Esophagus squamous epithelium (tissue), 5 donors: ENCODE measurements at regions not wholly inside any gene's neighbourhood (a gene's known extent, or its start where the extent isn't known, plus 50 kb on each side); places are given as distances from the start of the nearest gene placed in this dataset.

ENCODE experiments used
- DNase-seq: peaks from one replicate; lab custom pipeline; 2025; lab: John Stamatoyannopoulos, UW
- H3K27ac ChIP-seq, 4 donors: fragments of 200-600 bp; sonication (generic); one replicate each; pipeline ENCODE4 v1.5.1; 2016 to 2019; ENCODE audit warnings: mild to moderate bottlenecking in 1 of 4
- H3K27me3 ChIP-seq, 4 donors: fragments of 200-600 bp; sonication (generic); 1 replicate in 3 of 4; 2 replicates in 1 of 4; pipeline versions ENCODE4 v1.5.1 to v1.6.0; 2017 to 2021; ENCODE audit warnings: antibody characterized with exemption in 1 of 4
- H3K36me3 ChIP-seq, 3 donors: fragments of 200-600 bp; sonication (generic); one replicate each; pipeline ENCODE4 v1.5.1; 2016 to 2019
- H3K4me1 ChIP-seq, 3 donors: fragments of 200-600 bp; sonication (generic); one replicate each; pipeline ENCODE4 v1.5.1; 2017 to 2019
- H3K4me3 ChIP-seq, 4 donors: fragments of 200-600 bp; sonication (generic); 1 replicate in 3 of 4; 2 replicates in 1 of 4; pipeline ENCODE4 v1.5.1; 2016 to 2019; ENCODE audit warnings: mild to moderate bottlenecking in 2 of 4, moderate library complexity in 1 of 4
- H3K9me3 ChIP-seq, 3 donors: fragments of 200-600 bp; sonication (generic); one replicate each; pipeline ENCODE4 v1.5.1; 2016 to 2019
- POLR2A ChIP-seq, 4 donors: fragments of 450-650 bp; IDR thresholded peaks; one replicate each; pipeline ENCODE4 v1.6.1; 2017; ENCODE audit warnings: antibody characterized with exemption in 4 of 4, mild to moderate bottlenecking in 4 of 4, moderate library complexity in 3 of 4
- WGBS, 2 donors: methylation state at CpG; one replicate each; pipeline ENCODE4 v1.1.5; 2018; 5-methylcytosine and 5-hydroxymethylcytosine counted together
- intact Hi-C: fragments of 100-400 bp; cut with DNase I; formaldehyde crosslinking; loops from one replicate; pipeline ENCODE4 v1.15.0; 2022
- TF ChIP-seq, protein P1 (sequence below), 6 experiments: fragments of 450-650 bp in 4 of 6; fragments of 200-600 bp in 2 of 6; sonication (generic) in 2 of 6; IDR thresholded peaks; one replicate each; pipeline ENCODE4 v1.5.1; 2016 to 2019; ENCODE audit warnings: antibody characterized with exemption in 6 of 6, mild to moderate bottlenecking in 4 of 6, moderate library complexity in 4 of 6
- donor health status: DM: yes; HTN: yes; CAD: no.

DNA sequence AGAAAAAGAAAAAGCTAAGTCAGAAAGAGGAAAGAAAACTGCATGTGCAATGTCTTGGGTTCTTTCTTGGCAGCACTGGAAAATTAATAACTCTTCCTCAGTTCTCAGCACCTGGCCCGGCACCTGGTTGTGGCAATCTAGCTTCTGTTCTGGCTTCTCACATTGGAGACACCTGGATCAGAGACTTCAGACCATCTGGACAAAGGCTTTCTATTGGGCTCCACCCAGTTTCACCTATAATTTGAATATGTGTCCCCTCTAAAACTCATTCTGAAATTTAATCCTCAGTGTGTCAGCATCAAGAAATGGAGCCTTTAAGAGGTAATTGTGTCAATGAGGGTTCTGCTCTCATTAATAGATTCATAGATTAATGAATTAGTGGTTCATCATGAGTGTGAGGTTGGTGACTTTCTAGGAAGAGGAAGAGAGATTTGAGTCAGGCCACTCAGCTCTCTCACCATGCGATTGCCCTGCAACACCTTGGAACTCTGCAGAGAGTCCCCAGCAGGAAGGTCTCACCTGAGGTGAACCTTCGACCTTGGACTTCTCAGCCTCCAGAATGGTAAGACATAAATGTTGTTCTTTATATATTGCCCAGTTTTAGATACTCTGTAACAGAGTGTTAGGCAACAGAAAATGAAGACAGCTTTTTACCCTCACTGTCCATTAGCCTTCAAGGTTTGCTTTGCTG lies 679.9 kb downstream of the NTRK3 start:
- intact Hi-C loops, result no loop called here
- TF ChIP-seq POLR2A (IDR thresholded peaks at IDR 0.05), result no peak
- TF ChIP-seq, protein P1, sequence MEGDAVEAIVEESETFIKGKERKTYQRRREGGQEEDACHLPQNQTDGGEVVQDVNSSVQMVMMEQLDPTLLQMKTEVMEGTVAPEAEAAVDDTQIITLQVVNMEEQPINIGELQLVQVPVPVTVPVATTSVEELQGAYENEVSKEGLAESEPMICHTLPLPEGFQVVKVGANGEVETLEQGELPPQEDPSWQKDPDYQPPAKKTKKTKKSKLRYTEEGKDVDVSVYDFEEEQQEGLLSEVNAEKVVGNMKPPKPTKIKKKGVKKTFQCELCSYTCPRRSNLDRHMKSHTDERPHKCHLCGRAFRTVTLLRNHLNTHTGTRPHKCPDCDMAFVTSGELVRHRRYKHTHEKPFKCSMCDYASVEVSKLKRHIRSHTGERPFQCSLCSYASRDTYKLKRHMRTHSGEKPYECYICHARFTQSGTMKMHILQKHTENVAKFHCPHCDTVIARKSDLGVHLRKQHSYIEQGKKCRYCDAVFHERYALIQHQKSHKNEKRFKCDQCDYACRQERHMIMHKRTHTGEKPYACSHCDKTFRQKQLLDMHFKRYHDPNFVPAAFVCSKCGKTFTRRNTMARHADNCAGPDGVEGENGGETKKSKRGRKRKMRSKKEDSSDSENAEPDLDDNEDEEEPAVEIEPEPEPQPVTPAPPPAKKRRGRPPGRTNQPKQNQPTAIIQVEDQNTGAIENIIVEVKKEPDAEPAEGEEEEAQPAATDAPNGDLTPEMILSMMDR (IDR thresholded peaks at IDR 0.05), result no peak
- WGBS, 2 donors, result 69 to 70% methylated on average over 3 of the region's 3 CpGs
- Histone ChIP-seq H3K4me3 (no peak overlapping the region), H3K9me3 (no peaks in the 10 kb centered on the region), H3K4me1 (no peaks in the 10 kb centered on the region), H3K27ac (no peak overlapping the region), H3K27me3 (no peaks in the 10 kb centered on the region), H3K36me3 (no peaks in the 10 kb centered on the region)
- no peak for DNase-seq

DNA sequence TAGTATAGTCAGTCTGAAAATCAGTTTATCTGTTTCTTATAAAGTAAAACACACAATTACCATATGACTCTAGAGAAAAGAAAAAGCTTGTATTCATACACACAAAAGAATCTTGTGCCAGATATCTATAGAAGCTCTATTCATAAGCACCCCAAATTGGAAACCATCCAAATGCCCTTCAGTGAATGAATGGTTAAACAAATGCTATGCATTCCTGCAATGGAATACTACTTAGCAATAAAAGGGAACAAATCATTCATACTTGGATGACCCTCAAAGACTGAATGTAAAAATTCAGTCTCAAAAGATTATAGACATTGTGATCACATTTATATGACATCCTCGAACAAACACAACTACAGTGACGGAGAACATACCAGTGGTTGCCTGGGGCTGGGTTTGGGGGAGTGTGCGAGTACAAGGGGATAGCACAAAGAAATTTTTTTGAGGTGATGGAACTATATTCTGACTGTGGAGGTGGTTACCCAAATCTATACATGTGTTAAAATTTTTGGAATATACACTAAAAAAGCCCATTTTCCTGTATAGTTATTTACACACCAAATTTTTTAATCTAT lies 680.6 kb downstream of the NTRK3 start:
- Histone ChIP-seq H3K36me3 (no peaks in the 10 kb centered on the region), H3K9me3 (no peaks in the 10 kb centered on the region), H3K27me3 (no peaks in the 10 kb centered on the region), H3K27ac (no peak overlapping the region), H3K4me3 (no peak overlapping the region), H3K4me1 (no peaks in the 10 kb centered on the region)
- no peak for DNase-seq
- TF ChIP-seq, protein P1 (IDR thresholded peaks at IDR 0.05), result no peak
- no peak for TF ChIP-seq POLR2A (IDR thresholded peaks at IDR 0.05)
- WGBS, 2 donors, result 57 to 62% methylated on average over 3 of the region's 3 CpGs
- intact Hi-C loops, result no loop called here

DNA sequence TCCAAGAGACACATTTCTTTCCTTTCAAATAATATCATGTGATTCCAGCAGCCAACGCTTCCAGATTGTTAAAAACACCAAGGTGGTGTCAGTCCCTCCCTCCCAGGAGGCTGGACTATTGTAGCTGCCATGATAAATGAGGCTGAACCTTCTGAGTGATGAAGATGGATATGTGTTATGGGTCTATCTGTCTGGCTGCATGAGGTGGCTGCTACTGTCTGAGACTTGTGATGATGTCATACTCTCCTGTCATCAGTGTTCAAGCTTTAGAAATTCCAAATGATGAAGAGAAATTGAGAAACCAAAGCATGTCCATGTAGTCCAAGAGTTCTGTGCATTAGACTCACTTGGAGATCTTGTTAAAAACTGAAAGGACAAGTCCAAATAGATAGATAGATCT lies 683.0 kb downstream of the NTRK3 start:
- DNase-seq, result no peak
- intact Hi-C loops, result no loop called here
- WGBS, 2 donors, result 42 to 62% methylated on average over 1 of the region's 1 CpG

DNA sequence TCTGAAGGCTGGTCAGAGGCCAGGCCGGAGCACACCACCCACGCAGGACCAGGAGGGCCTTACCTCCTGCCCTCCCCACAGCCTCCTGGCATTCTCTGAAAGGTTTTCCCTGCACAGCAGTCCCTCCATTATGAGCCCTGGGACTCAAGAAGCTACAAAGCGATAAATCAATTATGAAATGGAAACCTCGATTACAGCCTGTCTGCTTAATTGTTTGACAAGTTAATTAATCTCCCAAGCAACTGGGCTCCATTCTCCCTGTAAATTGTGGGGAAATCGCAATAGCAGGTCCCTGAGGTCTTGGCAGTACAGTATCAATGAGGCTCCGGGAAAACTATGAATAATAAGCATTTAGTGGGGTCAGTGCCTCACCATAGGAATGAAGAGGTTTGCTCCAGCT lies 683.5 kb downstream of the NTRK3 start:
- Histone ChIP-seq H3K27ac (no peak overlapping the region), H3K9me3 (no peaks in the 10 kb centered on the region), H3K36me3 (no peaks in the 10 kb centered on the region), H3K4me1 (peaks cover 0 to 6% (median 0%) of the 10 kb centered on the region in 3 donors), H3K27me3 (no peaks in the 10 kb centered on the region), H3K4me3 (no peak overlapping the region)
- intact Hi-C loops, result no loop called here
- WGBS, 2 donors, result 61 to 75% methylated on average over 5 of the region's 6 CpGs
- no peak for TF ChIP-seq POLR2A (IDR thresholded peaks at IDR 0.05)
- TF ChIP-seq, protein P1 (IDR thresholded peaks at IDR 0.05), result no peak
- no peak for DNase-seq

More for the DNA sequence above, 683.0 kb downstream of the NTRK3 start:
- H3K9me3 ChIP-seq, result no peaks in the 10 kb centered on the region
- TF ChIP-seq, protein P1 (IDR thresholded peaks at IDR 0.05), result no peak
- no peak for TF ChIP-seq POLR2A (IDR thresholded peaks at IDR 0.05)
- H3K36me3 ChIP-seq, result no peaks in the 10 kb centered on the region
- H3K4me3 ChIP-seq, result no peak overlapping the region
- no peak overlapping the region for H3K27ac ChIP-seq
- no peaks in the 10 kb centered on the region for H3K27me3 ChIP-seq
- peaks cover 0 to 6% (median 0%) of the 10 kb centered on the region in 3 donors for H3K4me1 ChIP-seq

DNA sequence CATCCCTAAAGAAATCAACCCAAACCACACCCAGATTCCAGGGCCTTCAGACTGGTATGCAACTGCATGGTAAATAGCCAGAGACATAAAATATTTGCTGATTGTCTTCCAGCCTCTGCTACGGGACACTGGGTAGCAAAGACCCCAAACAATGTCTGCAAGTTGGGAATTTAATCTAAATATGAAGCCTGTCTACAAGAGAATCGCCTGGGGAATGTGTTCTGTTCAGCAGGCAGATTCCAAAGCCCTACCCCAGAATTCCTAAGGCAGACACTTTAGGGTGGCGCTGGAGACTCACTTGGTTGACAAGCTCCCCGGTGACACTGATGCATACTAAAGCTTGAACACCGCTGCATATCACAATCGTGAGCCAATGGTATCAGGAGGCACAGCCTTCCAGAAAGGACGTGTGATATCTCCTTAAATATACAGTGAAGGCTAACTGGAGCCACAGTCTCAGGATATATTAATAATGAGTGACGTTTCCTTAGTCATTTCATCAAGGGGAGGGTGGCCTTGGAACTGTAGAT lies 684.1 kb downstream of the NTRK3 start:
- H3K4me1 ChIP-seq, result peaks cover 0 to 6% (median 0%) of the 10 kb centered on the region in 3 donors
- WGBS, 2 donors, result 70 to 87% methylated on average over 5 to 7 of the region's 8 CpGs
- H3K27ac ChIP-seq, result no peak overlapping the region
- TF ChIP-seq POLR2A (IDR thresholded peaks at IDR 0.05), result no peak
- TF ChIP-seq, protein P1 (IDR thresholded peaks at IDR 0.05), result no peak
- no peaks in the 10 kb centered on the region for H3K27me3 ChIP-seq
- no peak overlapping the region for H3K4me3 ChIP-seq
- H3K36me3 ChIP-seq, result no peaks in the 10 kb centered on the region
- H3K9me3 ChIP-seq, result no peaks in the 10 kb centered on the region
- no peak for DNase-seq
- intact Hi-C loops, result no loop called here
